ENCODE measurements at regions not wholly inside any gene's neighbourhood (a gene's known extent, or its start where the extent isn't known, plus 50 kb on each side); places are given as distances from the start of the nearest gene placed in this dataset.
A peak's percentile ranks its signal among the peaks of the same experiment; 100 is the strongest.
"Not testable (repeated sequence)": the region's sequence is repeated elsewhere in the genome, so short reads cannot be mapped to it uniquely, and the experiment has no call there.

DNA sequence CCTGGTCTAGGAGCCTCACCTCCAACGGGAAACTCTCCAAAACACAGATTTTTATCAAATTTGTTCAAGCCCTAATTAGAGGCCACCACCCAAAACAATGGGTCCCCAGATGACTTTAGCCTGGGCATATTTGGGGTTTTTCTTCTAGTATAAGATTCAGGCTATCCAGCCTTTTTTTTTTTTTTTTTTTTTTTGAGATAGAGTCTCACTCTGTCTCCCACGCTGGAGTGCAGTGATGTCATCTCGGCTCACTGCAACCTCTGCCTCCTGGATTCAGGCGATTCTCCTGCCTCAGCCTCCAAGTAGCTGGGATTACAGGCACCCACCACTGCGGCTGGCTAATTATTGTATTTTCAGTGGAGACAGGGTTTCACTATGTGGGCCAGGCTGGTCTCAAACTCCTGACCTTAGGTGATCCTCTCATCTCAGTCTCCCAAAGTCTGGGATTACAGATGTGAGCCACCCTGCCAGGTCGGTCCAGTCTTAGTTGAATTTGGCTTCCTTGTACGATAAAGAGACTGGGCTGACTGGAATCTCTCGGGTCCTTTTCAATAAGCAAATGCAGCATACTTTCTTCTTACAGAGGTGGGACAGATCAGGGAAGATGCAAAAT, 91.4 kb upstream of the KLF6 start:
- DNase-seq (ENCODE audit: low read depth) = no peak

DNA sequence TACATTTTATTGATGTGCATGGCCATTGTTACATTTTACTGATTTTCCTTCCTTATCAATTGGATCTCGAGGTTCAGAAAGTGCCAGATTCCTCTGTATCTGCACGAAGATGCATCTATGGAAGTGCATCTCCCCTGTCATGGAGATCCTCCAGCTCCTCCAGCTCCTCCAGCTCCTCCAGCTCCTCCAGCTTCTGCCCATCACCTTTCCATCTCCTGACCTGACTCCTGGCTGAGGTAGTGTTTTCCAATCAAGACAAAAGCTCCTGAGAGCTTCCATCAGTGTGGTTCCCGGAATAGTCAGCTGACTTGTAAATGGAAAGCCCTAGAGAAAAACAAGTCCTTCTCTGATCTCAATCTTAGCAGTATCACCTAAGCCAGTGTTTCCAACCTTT, 90.8 kb upstream of the KLF6 start:
- no peak for DNase-seq (ENCODE audit: low read depth)

- no peak for DNase-seq (ENCODE audit: low read depth)
Measured at GRCh38 chr10:3874990-3875841, 90.2 kb upstream of the KLF6 start.

DNA sequence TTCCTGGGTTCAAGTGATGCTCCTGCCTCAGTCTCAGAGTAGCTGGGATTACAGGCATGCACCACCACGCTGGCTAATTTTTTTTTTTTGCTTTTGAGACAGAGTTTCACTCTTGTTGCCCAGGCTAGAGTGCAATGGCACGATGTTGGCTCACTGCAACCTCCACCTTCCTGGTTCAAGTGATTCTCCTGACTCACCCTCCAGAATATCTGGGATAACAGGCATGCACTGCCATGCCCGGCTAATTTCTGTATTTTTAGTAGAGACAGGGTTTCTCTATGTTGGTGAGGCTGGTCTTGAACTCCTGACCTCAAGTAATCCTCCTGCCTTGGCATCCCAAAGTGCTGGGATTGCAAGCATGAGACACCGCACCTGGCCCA, 89.6 kb upstream of the KLF6 start:
- DNase-seq (ENCODE audit: low read depth) = not testable (repeated sequence)

- DNase-seq (ENCODE audit: low read depth) = peak; percentile 68
Measured at GRCh38 chr10:3873728-3874461, 88.9 kb upstream of the KLF6 start.

GRCh38 chr10:3872712-3873329, 87.8 kb upstream of the KLF6 start:
- DNase-seq (ENCODE audit: low read depth) = no peak

GRCh38 chr10:3871424-3871996, 86.5 kb upstream of the KLF6 start:
- DNase-seq (ENCODE audit: low read depth) = no peak

DNA sequence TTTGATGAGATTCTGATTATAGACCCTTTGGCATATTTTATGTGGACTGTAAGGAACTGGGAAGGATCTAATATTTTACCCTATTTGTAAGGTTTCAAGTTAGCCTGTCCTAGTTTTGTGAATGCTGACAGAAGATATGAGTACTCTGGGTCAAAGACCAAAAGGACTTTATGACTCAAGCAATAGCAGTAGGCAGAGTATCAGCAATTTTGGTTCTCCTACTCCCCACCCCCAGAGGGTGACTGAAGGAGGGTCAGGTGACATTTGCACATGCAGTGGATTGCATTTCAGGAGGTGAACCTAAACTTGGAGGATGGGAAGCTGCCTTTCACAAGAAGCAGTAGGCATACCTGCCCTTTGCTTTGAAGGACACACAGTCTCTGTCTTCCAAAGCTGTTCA, 84.0 kb upstream of the KLF6 start:
- DNase-seq (ENCODE audit: low read depth) = no peak

DNA sequence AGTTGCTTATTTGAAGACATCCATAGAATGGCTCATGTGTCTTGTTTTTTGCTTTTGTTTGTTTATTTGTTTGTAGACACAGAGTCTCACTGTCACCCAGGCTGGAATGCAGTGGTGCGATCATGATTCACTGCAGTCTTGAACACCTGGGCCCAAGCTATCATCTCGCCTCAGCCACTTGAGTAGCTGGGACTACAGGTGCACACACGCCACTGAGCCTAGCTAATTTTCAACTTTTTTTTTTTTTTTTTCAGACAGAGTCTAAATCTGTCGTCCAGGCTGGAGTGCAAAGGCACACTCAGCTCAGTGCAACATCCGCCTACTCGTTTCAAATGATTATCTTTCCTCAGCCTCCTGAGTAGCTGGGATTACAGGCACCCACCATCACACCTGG, 83.3 kb upstream of the KLF6 start:
- DNase-seq (ENCODE audit: low read depth) = no peak

DNA sequence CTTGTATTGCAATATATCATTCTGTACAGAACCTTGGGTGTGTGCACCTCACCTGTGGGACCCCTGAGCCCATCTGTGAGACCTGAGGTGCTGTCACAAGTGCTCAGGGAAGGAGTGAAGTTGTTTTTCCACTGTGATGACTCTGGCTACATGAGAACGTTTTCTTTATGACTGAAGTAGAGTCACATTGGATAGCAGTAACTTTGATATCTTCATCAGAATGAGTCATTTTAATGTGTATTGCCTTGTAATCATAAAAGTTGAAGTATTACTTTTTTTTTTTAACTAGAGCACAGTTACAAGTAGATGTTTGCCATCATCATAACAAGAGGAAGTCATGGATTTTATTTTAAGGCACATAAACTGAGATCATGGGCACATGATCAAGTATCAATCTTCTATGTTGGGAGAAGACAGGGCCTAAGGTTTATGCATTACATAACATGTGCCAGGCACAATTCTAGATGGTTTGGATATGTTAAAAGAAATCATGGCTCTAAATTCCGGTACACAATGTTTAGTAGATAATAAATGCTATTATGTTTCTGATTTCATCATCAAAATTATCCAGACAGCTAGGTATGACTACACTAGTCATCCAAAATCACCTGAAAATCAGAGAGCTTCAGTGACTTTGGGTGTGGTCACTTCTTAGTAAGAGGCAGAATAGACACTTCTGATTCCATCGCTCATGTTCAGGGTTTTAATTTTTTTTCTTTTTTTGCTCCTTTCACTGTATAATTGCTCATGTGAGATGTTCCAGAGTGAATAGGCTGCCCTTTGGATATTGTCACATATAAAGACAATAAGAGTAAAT, 82.7 kb upstream of the KLF6 start:
- peak; percentile 20 for DNase-seq (ENCODE audit: low read depth)

GRCh38 chr10:3866332-3866731, 81.3 kb upstream of the KLF6 start:
- no peak for DNase-seq (ENCODE audit: low read depth)

- no peak for DNase-seq (ENCODE audit: low read depth)
Measured at GRCh38 chr10:3865565-3865964, 80.6 kb upstream of the KLF6 start.

- DNase-seq (ENCODE audit: low read depth) = no peak
Measured at GRCh38 chr10:3861795-3862194, 76.8 kb upstream of the KLF6 start.

- DNase-seq (ENCODE audit: low read depth) = no peak
Measured at GRCh38 chr10:3858051-3858845, 73.2 kb upstream of the KLF6 start.

DNA sequence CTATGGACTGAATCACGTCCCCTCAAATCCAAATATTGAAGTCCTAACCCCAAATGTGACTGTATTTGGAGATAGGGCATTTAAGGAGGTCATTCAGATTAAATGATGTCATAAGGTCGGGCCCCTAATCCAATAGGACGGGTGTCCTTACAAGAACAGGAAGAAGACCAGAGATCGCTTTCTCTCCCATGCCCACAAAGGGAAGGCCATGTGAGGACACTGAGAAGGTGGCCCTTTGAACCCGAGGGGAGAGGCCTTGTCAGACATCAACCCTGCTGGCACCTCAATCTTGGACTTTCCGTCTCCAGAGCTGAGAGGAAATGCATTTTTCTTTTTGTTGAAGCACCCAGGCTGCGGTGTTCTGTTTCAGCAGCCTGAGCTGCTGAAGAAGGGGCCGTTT, 72.3 kb upstream of the KLF6 start:
- no peak for DNase-seq (ENCODE audit: low read depth)

- no peak for DNase-seq (ENCODE audit: low read depth)
Measured at GRCh38 chr10:3856593-3856992, 71.6 kb upstream of the KLF6 start.

GRCh38 chr10:3853547-3854303, 68.7 kb upstream of the KLF6 start:
- peak; percentile 79 for DNase-seq (ENCODE audit: low read depth)

DNA sequence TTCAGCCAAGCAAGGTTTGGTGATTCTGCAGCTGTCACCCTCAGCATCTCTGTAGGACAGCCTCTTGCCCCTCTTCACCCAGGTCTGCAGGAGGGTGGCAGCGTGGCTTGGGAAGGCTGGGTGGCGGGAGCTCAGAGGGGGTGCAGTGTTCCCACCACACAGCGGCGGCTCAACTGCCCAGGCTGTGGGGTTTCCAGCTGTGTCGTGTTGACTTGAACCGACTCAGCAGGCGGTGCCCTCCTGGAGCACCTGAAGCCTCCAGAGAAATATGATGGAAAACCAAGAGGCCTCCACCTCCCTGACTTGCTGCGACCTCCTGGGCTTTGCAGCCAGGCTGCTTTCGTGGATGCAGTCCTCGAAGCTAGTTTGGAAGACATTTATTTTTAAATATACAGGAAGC, 68.0 kb upstream of the KLF6 start:
- DNase-seq (ENCODE audit: low read depth) = no peak

GRCh38 chr10:3852147-3852904, 67.3 kb upstream of the KLF6 start:
- peak; percentile 98 for DNase-seq (ENCODE audit: low read depth)

Data from EH (cell line).